ENCODE measurements at regions not wholly inside any gene's neighbourhood (a gene's known extent, or its start where the extent isn't known, plus 50 kb on each side); places are given as distances from the start of the nearest gene placed in this dataset.

GRCh38 chr1:2878591-2878990 lies 77.1 kb upstream of the TTC34 start:
- no peak for TF ChIP-seq POLR2AphosphoS5 (IDR thresholded peaks at IDR 0.05)
- no peak for TF ChIP-seq POLR2A (IDR thresholded peaks at IDR 0.05)
- no peak for TF ChIP-seq CTCF (IDR thresholded peaks at IDR 0.05)
- H3K4me1 ChIP-seq: no peaks in the 10 kb centered on the region
- no peak for DNase-seq (ENCODE audit: low spot score in 2 of 2)
- no peak overlapping the region for H3K4me3 ChIP-seq
- H3K36me3 ChIP-seq: no peaks in the 10 kb centered on the region
- intact Hi-C loops (cut with DNase I; ENCODE audit: low total_unique reads): no loop called here
- H3K9me3 ChIP-seq: peaks cover 0 to under 1% of the 10 kb centered on the region in 2 donors
- H3K27ac ChIP-seq: no peak overlapping the region
- H3K27me3 ChIP-seq: peaks cover 0 to 91% of the 10 kb centered on the region in 2 donors

GRCh38 chr1:2879026-2879425 lies 77.5 kb upstream of the TTC34 start:
- TF ChIP-seq CTCF (IDR thresholded peaks at IDR 0.05): no peak
- no peak for TF ChIP-seq POLR2AphosphoS5 (IDR thresholded peaks at IDR 0.05)
- no peak for TF ChIP-seq POLR2A (IDR thresholded peaks at IDR 0.05)
- intact Hi-C loops (cut with DNase I; ENCODE audit: low total_unique reads): no loop called here
- Histone ChIP-seq H3K4me3 (no peak overlapping the region), H3K27ac (no peak overlapping the region), H3K9me3 (no peaks in the 10 kb centered on the region), H3K27me3 (peaks cover 0 to 90% of the 10 kb centered on the region in 2 donors), H3K4me1 (no peaks in the 10 kb centered on the region), H3K36me3 (no peaks in the 10 kb centered on the region)
- DNase-seq (ENCODE audit: low spot score in 2 of 2): no peak

- peaks cover 0 to 85% of the 10 kb centered on the region in 2 donors for H3K27me3 ChIP-seq
- intact Hi-C loops (cut with DNase I; ENCODE audit: low total_unique reads): no loop called here
- H3K27ac ChIP-seq: no peak overlapping the region
- H3K36me3 ChIP-seq: no peaks in the 10 kb centered on the region
- no peak overlapping the region for H3K4me3 ChIP-seq
- no peak for DNase-seq (ENCODE audit: low spot score in 2 of 2)
- H3K9me3 ChIP-seq: no peaks in the 10 kb centered on the region
- no peaks in the 10 kb centered on the region for H3K4me1 ChIP-seq
- no peak for TF ChIP-seq POLR2AphosphoS5 (IDR thresholded peaks at IDR 0.05)
- no peak for TF ChIP-seq POLR2A (IDR thresholded peaks at IDR 0.05)
- TF ChIP-seq CTCF (IDR thresholded peaks at IDR 0.05): no peak
Observed at GRCh38 chr1:2879591-2879990, 78.1 kb upstream of the TTC34 start.

- TF ChIP-seq POLR2A (IDR thresholded peaks at IDR 0.05) (no peak), CTCF (IDR thresholded peaks at IDR 0.05) (no peak), POLR2AphosphoS5 (IDR thresholded peaks at IDR 0.05) (no peak)
- no peaks in the 10 kb centered on the region for H3K36me3 ChIP-seq
- peaks cover 0 to 80% of the 10 kb centered on the region in 2 donors for H3K27me3 ChIP-seq
- no peak overlapping the region for H3K4me3 ChIP-seq
- intact Hi-C loops (cut with DNase I; ENCODE audit: low total_unique reads): no loop called here
- H3K27ac ChIP-seq: no peak overlapping the region
- no peak for DNase-seq (ENCODE audit: low spot score in 2 of 2)
- no peaks in the 10 kb centered on the region for H3K4me1 ChIP-seq
- no peaks in the 10 kb centered on the region for H3K9me3 ChIP-seq
Observed at GRCh38 chr1:2880086-2880485, 78.6 kb upstream of the TTC34 start.

GRCh38 chr1:2880812-2881295 lies 79.4 kb upstream of the TTC34 start:
- TF ChIP-seq CTCF (IDR thresholded peaks at IDR 0.05) (no peak), POLR2AphosphoS5 (IDR thresholded peaks at IDR 0.05) (no peak), POLR2A (IDR thresholded peaks at IDR 0.05) (no peak)

More at GRCh38 chr1:2880812-2881295, 79.4 kb upstream of the TTC34 start:
- Histone ChIP-seq H3K36me3 (no peaks in the 10 kb centered on the region), H3K4me3 (no peak overlapping the region), H3K9me3 (no peaks in the 10 kb centered on the region), H3K27me3 (peaks cover 0 to 75% of the 10 kb centered on the region in 2 donors), H3K4me1 (no peaks in the 10 kb centered on the region), H3K27ac (no peak overlapping the region)
- no peak for DNase-seq (ENCODE audit: low spot score in 2 of 2)
- intact Hi-C loops (cut with DNase I; ENCODE audit: low total_unique reads): no loop called here

Data from breast epithelium (tissue), 4 donors.